HCT116 (cell line): ENCODE measurements at regions not wholly inside any gene's neighbourhood (a gene's known extent, or its start where the extent isn't known, plus 50 kb on each side); places are given as distances from the start of the nearest gene placed in this dataset.

Experiments used
- ATAC-seq: fragments of 200-7000 bp; cut with Tn5 transposase; 2 replicates; pipeline ENCODE4 v1.9.1; 2020; ENCODE audit warnings: mild to moderate bottlenecking, moderate library complexity
- BruUV-seq: library from RNA; stranded (reverse); fragments of 400-500 nt; replicated peaks from 2 replicates; lab custom pipeline; 2021; lab: Mats Ljungman, UMichigan
- CTCF ChIA-PET: fragments of 300-600 bp; sonication (Branson Sonifier 250); formaldehyde crosslinking; loops from one replicate; lab custom pipeline; 2021; ENCODE audit warnings: antibody characterized with exemption; lab: Charles Lee
- POLR2A ChIA-PET: fragments of 300-600, 350-600 bp; sonication (Branson Sonifier 250); formaldehyde crosslinking; loops from one replicate; lab custom pipeline; 2021; ENCODE audit warnings: antibody characterized with exemption; lab: Charles Lee
- RAD21 ChIA-PET, 2 experiments: fragments of 300-600 bp; sonication (Branson Sonifier 250); formaldehyde crosslinking; loops; one replicate each; lab custom pipeline; 2023; ENCODE audit warnings: low total read pairs in 2 of 2; ENCODE audit not compliant: uncharacterized antibody in 2 of 2, unreplicated experiment in 2 of 2, low non-redundant PET in 1 of 2; lab: Charles Lee
- DNase-seq: peaks from one replicate; pipeline ENCODE4 v3.0.0-alpha.2; 2010; ENCODE audit warnings: low read depth, low spot score
- H2AFZ ChIP-seq: fragments of 200-600 bp; shearing (Covaris generic), sonication (generic); 2 replicates; pipeline ENCODE4 v1.6.1; 2017; ENCODE audit warnings: low read depth, mixed run types, mixed read lengths, antibody characterized with exemption, low read length; ENCODE audit not compliant: poor library complexity, severe bottlenecking
- H3K27ac ChIP-seq: 2 replicates; pipeline ENCODE4 v1.5.1; 2012; ENCODE audit warnings: low read depth, low read length
- H3K27me3 ChIP-seq: fragments of 200-600 bp; sonication (generic); 2 replicates; pipeline ENCODE4 v1.6.1; 2016; ENCODE audit warnings: mixed run types, low read length, mixed read lengths; ENCODE audit not compliant: insufficient read depth
- H3K36me3 ChIP-seq, 2 experiments: fragments of 200-500 bp in 1 of 2; fragments of 200-600 bp in 1 of 2; sonication (Bioruptor generic) in 1 of 2; sonication (generic) in 1 of 2; 2 replicates each; pipeline versions ENCODE4 v1.5.1 to v1.6.1; 2014 to 2016; ENCODE audit warnings: low read length in 2 of 2, inconsistent platforms in 1 of 2, mixed read lengths in 1 of 2, mixed run types in 1 of 2; ENCODE audit not compliant: insufficient read depth in 2 of 2, control insufficient read depth in 1 of 2
- H3K4me1 ChIP-seq, 2 experiments: fragments of 200-600 bp in 1 of 2; sonication (generic) in 1 of 2; 2 replicates each; pipeline versions ENCODE4 v1.5.1 to v1.6.1; 2012 to 2017; ENCODE audit warnings: low read length in 2 of 2, inconsistent platforms in 1 of 2, mild to moderate bottlenecking in 1 of 2, mixed read lengths in 1 of 2, mixed run types in 1 of 2, moderate library complexity in 1 of 2; ENCODE audit not compliant: insufficient read depth in 2 of 2, control insufficient read depth in 1 of 2
- H3K4me2 ChIP-seq: fragments of 200-600 bp; sonication (generic); 2 replicates; pipeline ENCODE4 v1.6.1; 2017; ENCODE audit warnings: mixed run types, low read length, mixed read lengths
- H3K4me3 ChIP-seq, 2 experiments: fragments of 200-600 bp in 1 of 2; sonication (generic) in 1 of 2; replicated peaks in 1 of 2; 2 replicates each; pipeline ENCODE4 v1.5.1; 2011 to 2016; ENCODE audit warnings: low read length in 2 of 2, control low read depth in 1 of 2, low read depth in 1 of 2, mild to moderate bottlenecking in 1 of 2, mixed read lengths in 1 of 2, mixed run types in 1 of 2
- H3K79me2 ChIP-seq: fragments of 200-600 bp; sonication (generic); 2 replicates; pipeline ENCODE4 v1.6.1; 2017; ENCODE audit warnings: mild to moderate bottlenecking, mixed run types, low read length, moderate library complexity, mixed read lengths; ENCODE audit not compliant: insufficient read depth
- H3K9ac ChIP-seq: fragments of 200-600 bp; sonication (generic); 2 replicates; pipeline ENCODE4 v1.6.1; 2016; ENCODE audit warnings: low read length, mixed read lengths
- H3K9me2 ChIP-seq: fragments of 200-600 bp; sonication (generic), shearing (Covaris generic); 2 replicates; pipeline ENCODE4 v1.6.1; 2017; ENCODE audit warnings: mixed run types, mild to moderate bottlenecking, moderate library complexity; ENCODE audit not compliant: insufficient read depth
- H3K9me3 ChIP-seq, 2 experiments: fragments of 200-500 bp in 1 of 2; fragments of 200-600 bp in 1 of 2; sonication (Bioruptor generic) in 1 of 2; sonication (generic) in 1 of 2; 2 replicates each; pipeline ENCODE4 v1.6.1; 2014 to 2017; ENCODE audit warnings: low read length in 2 of 2, mixed read lengths in 2 of 2, inconsistent platforms in 1 of 2, low read depth in 1 of 2, mild to moderate bottlenecking in 1 of 2, mixed run types in 1 of 2, moderate library complexity in 1 of 2; ENCODE audit not compliant: control insufficient read depth in 1 of 2, insufficient read depth in 1 of 2
- H4K20me1 ChIP-seq: fragments of 200-600 bp; sonication (generic), shearing (Covaris generic); 2 replicates; pipeline ENCODE4 v1.6.1; 2017; ENCODE audit warnings: mixed run types, mild to moderate bottlenecking, moderate library complexity; ENCODE audit not compliant: insufficient read depth
- CEBPB ChIP-seq: IDR thresholded peaks from 2 replicates; pipeline ENCODE4 v1.6.1; 2012; ENCODE audit warnings: low read depth
- EGR1 ChIP-seq: IDR thresholded peaks from 2 replicates; pipeline ENCODE4 v1.6.1; 2012; ENCODE audit warnings: low read depth
- EZH2phosphoT487 ChIP-seq: fragments of 200-600 bp; IDR thresholded peaks from 2 replicates; pipeline ENCODE4 v1.6.1; 2018; ENCODE audit warnings: antibody characterized with exemption, borderline replicate concordance
- MAX ChIP-seq: IDR thresholded peaks from 2 replicates; pipeline ENCODE4 v1.6.1; 2012
- POLR2A ChIP-seq: IDR thresholded peaks from 2 replicates; pipeline ENCODE4 v1.7.0; 2011; ENCODE audit warnings: borderline replicate concordance; ENCODE audit not compliant: insufficient read depth, insufficient read length; ENCODE audit errors: extremely low read depth
- POLR2AphosphoS5 ChIP-seq: IDR thresholded peaks from 2 replicates; pipeline ENCODE4 v1.6.1; 2011; ENCODE audit warnings: mild to moderate bottlenecking, low read depth, low read length, moderate library complexity
- SIN3A ChIP-seq: IDR thresholded peaks from 2 replicates; pipeline ENCODE4 v1.6.1; 2012; ENCODE audit warnings: low read depth
- SP1 ChIP-seq: IDR thresholded peaks from 2 replicates; pipeline ENCODE4 v1.6.1; 2012; ENCODE audit warnings: low read depth
- SRF ChIP-seq: IDR thresholded peaks from 2 replicates; pipeline ENCODE4 v1.6.1; 2012; ENCODE audit warnings: low read depth
- intact Hi-C: fragments of 100-400 bp; cut with micrococcal nuclease; formaldehyde crosslinking; loops from 2 replicates; pipeline ENCODE4 v1.10.0; 2022
- TF ChIP-seq, protein P1 (sequence below): IDR thresholded peaks from 2 replicates; pipeline ENCODE4 v1.6.1; 2012; ENCODE audit warnings: low read depth

- TF ChIP-seq SP1 = no peak
Measured at GRCh38 chr3:6018456-6018855, 830.9 kb downstream of the EDEM1 start (continued).

- Histone ChIP-seq H3K4me2 (no peak overlapping the region), H3K9me2 (no peaks in the 10 kb centered on the region), H3K79me2 (no peaks in the 10 kb centered on the region), H2AFZ (no peak overlapping the region), H3K27ac (no peak overlapping the region), H3K27me3 (no peaks in the 10 kb centered on the region), H3K9ac (no peak overlapping the region), H3K4me1 (no peaks in the 10 kb centered on the region), H4K20me1 (no peaks in the 10 kb centered on the region), H3K9me3 (no peaks in the 10 kb centered on the region), H3K4me3 (no peak overlapping the region), H3K36me3 (no peaks in the 10 kb centered on the region)
- ChIA-PET CTCF (no interaction called here), POLR2A (no interaction called here), RAD21 (no interaction called here)
- ATAC-seq (no peak), DNase-seq (no peak)
- intact Hi-C loops = no loop called here
- BruUV-seq = no TSS peak
- TF ChIP-seq SIN3A (no peak), CEBPB (no peak), POLR2AphosphoS5 (no peak), POLR2A (no peak), MAX (no peak), SP1 (no peak), SRF (no peak), EGR1 (no peak), EZH2phosphoT487 (no peak)
- TF ChIP-seq, protein P1, sequence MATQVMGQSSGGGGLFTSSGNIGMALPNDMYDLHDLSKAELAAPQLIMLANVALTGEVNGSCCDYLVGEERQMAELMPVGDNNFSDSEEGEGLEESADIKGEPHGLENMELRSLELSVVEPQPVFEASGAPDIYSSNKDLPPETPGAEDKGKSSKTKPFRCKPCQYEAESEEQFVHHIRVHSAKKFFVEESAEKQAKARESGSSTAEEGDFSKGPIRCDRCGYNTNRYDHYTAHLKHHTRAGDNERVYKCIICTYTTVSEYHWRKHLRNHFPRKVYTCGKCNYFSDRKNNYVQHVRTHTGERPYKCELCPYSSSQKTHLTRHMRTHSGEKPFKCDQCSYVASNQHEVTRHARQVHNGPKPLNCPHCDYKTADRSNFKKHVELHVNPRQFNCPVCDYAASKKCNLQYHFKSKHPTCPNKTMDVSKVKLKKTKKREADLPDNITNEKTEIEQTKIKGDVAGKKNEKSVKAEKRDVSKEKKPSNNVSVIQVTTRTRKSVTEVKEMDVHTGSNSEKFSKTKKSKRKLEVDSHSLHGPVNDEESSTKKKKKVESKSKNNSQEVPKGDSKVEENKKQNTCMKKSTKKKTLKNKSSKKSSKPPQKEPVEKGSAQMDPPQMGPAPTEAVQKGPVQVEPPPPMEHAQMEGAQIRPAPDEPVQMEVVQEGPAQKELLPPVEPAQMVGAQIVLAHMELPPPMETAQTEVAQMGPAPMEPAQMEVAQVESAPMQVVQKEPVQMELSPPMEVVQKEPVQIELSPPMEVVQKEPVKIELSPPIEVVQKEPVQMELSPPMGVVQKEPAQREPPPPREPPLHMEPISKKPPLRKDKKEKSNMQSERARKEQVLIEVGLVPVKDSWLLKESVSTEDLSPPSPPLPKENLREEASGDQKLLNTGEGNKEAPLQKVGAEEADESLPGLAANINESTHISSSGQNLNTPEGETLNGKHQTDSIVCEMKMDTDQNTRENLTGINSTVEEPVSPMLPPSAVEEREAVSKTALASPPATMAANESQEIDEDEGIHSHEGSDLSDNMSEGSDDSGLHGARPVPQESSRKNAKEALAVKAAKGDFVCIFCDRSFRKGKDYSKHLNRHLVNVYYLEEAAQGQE = no peak
Measured at GRCh38 chr3:6022621-6023020, 835.1 kb downstream of the EDEM1 start.
